Endodermal cell (in vitro differentiated cells): ENCODE measurements at regions not wholly inside any gene's neighbourhood (a gene's known extent, or its start where the extent isn't known, plus 50 kb on each side); places are given as distances from the start of the nearest gene placed in this dataset.

ENCODE experiments used
- DNase-seq: peaks from one replicate; pipeline ENCODE4 v3.0.0-alpha.2; 2017
- H3K27ac ChIP-seq: 2 replicates; pipeline ENCODE4 v1.5.1; 2013; ENCODE audit warnings: mild to moderate bottlenecking, low read depth, low read length, moderate library complexity
- H3K27me3 ChIP-seq: 2 replicates; pipeline ENCODE4 v1.6.1; 2013; ENCODE audit warnings: mild to moderate bottlenecking, low read length, moderate library complexity; ENCODE audit not compliant: insufficient read depth, control insufficient read depth, poor library complexity, severe bottlenecking
- H3K36me3 ChIP-seq: 2 replicates; pipeline ENCODE4 v1.7.0; 2013; ENCODE audit warnings: mild to moderate bottlenecking, low read length, moderate library complexity; ENCODE audit not compliant: control insufficient read depth, insufficient read depth
- H3K4me1 ChIP-seq: one replicate; pipeline ENCODE4 v1.7.0; 2013; ENCODE audit warnings: low read length; ENCODE audit not compliant: control insufficient read depth, insufficient read depth
- H3K4me3 ChIP-seq: 2 replicates; pipeline ENCODE4 v1.5.1; 2013; ENCODE audit warnings: mild to moderate bottlenecking, low read length, moderate library complexity
- H3K9ac ChIP-seq: 2 replicates; pipeline ENCODE4 v1.6.1; 2013; ENCODE audit warnings: mild to moderate bottlenecking, low read length, moderate library complexity; ENCODE audit not compliant: poor library complexity, severe bottlenecking; ENCODE audit errors: extremely low read depth
- H3K9me3 ChIP-seq: 2 replicates; pipeline ENCODE4 v1.6.1; 2013; ENCODE audit warnings: mild to moderate bottlenecking, low read length, moderate library complexity; ENCODE audit not compliant: control insufficient read depth
- H3K27ac Mint-ChIP-seq: 2 replicates; pipeline ENCODE4 v1.8.0; 2020; ENCODE audit warnings: mixed read lengths
- H3K27me3 Mint-ChIP-seq: 2 replicates; pipeline ENCODE4 v1.8.0; 2021; ENCODE audit warnings: mild to moderate bottlenecking, mixed read lengths; ENCODE audit not compliant: insufficient read depth
- H3K36me3 Mint-ChIP-seq: 2 replicates; pipeline ENCODE4 v1.8.0; 2020; ENCODE audit warnings: low read depth, mixed read lengths
- H3K4me1 Mint-ChIP-seq: 2 replicates; pipeline ENCODE4 v1.8.0; 2020; ENCODE audit warnings: mixed read lengths
- H3K4me3 Mint-ChIP-seq: 2 replicates; pipeline ENCODE4 v1.8.0; 2020; ENCODE audit warnings: mild to moderate bottlenecking, moderate library complexity, mixed read lengths
- H3K9me3 Mint-ChIP-seq: 2 replicates; pipeline ENCODE4 v1.8.0; 2020; ENCODE audit warnings: mild to moderate bottlenecking, mixed read lengths
- CTCF ChIP-seq: fragments of 200-600 bp; sonication (generic); conservative IDR thresholded peaks from 2 replicates; pipeline ENCODE4 v1.5.0; 2021; ENCODE audit warnings: antibody characterized with exemption, mild to moderate bottlenecking
- WGBS, 2 experiments: methylation state at CpG; one replicate each; pipeline versions ENCODE4 v1.1.5 to v1.1.7; 2013; ENCODE audit warnings: missing lambda C conversion rate in 2 of 2, mixed read lengths in 1 of 2; ENCODE audit not compliant: insufficient coverage in 1 of 2, insufficient read length in 1 of 2; 5-methylcytosine and 5-hydroxymethylcytosine counted together

DNA sequence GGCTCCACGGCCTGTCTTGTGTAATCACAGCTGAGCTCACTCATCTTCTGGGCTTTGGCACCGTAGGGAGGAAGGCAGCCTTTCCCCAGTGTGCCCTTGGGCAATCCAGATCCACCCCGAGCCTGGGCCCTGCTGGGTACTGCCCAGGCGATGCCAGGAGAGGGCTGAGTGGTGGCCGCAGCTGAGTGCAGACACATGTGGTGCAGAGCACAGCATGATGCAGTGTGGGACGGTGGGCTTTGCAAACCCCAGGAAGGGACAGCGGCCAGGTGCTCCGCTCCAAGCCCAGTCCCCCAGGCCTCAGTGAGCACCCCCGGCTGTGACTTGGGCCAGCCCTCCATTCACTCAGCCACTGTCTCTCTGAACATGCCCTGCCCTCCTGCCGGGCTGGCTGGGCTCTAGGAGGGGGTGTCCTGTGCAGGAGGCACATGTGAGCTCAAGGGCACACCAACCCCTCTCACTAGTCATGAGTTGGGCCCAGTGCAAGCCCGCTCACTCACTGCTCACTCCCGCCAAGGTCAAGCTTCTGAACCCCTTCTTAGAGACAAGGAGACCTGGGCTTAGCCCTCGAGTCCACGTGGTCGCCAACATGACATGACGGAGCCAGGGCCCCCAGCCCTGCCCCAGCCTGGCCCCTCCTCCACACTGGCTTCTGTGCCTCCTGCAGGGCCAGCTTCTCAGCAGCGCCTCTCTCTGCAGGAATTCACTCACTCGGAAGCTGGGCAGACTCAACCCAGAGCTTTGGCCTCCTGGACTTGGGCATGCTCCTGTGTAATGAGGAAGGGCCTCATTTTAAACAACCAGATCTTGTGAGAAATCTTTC is 77.5 kb upstream of the INSIG1 start:
- Mint-ChIP-seq H3K4me1 (peaks cover 29% of the 10 kb centered on the region), H3K27ac (no peak overlapping the region), H3K36me3 (no peaks in the 10 kb centered on the region), H3K27me3 (no peaks in the 10 kb centered on the region), H3K9me3 (no peaks in the 10 kb centered on the region), H3K4me3 (no peak overlapping the region)
- H3K9ac ChIP-seq = no peak overlapping the region
- peaks cover 4% of the 10 kb centered on the region for H3K4me1 ChIP-seq
- WGBS, 2 experiments = 90 to 91% methylated on average over 10 to 18 of the region's 18 CpGs
- H3K9me3 ChIP-seq = no peaks in the 10 kb centered on the region
- TF ChIP-seq CTCF = no peak
- no peak overlapping the region for H3K27ac ChIP-seq
- H3K27me3 ChIP-seq = no peaks in the 10 kb centered on the region
- no peaks in the 10 kb centered on the region for H3K36me3 ChIP-seq
- no peak for DNase-seq
- no peak overlapping the region for H3K4me3 ChIP-seq

DNA sequence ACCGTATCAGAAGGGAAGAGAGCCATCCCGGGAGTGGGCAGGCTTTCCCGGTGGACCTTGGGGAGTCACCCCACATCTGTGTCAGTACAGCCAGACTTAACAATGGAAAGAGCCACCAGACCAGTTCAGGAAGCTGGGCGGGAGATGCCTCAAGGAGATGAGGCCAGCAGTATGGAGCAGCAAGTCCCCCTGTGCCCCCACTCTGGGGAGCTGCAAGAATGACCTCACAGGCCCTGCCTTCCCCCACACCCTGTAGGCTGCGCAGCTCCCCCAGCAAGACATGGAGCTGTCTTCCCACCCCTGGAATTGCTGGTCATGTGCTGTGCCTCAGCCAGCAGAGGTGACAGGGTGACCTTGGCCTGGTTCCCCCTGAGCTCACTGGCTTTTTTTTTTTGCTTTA is 76.8 kb upstream of the INSIG1 start:
- no peak for TF ChIP-seq CTCF
- H3K9ac ChIP-seq = no peak overlapping the region
- no peaks in the 10 kb centered on the region for H3K27me3 ChIP-seq
- peaks cover 29% of the 10 kb centered on the region for H3K4me1 Mint-ChIP-seq
- no peak overlapping the region for H3K27ac ChIP-seq
- H3K36me3 ChIP-seq = no peaks in the 10 kb centered on the region
- H3K36me3 Mint-ChIP-seq = no peaks in the 10 kb centered on the region
- no peak overlapping the region for H3K4me3 Mint-ChIP-seq
- DNase-seq = no peak
- H3K4me3 ChIP-seq = no peak overlapping the region
- no peaks in the 10 kb centered on the region for H3K9me3 Mint-ChIP-seq
- H3K4me1 ChIP-seq = peaks cover 4% of the 10 kb centered on the region
- H3K27me3 Mint-ChIP-seq = peaks cover 6% of the 10 kb centered on the region
- no peak overlapping the region for H3K27ac Mint-ChIP-seq
- H3K9me3 ChIP-seq = no peaks in the 10 kb centered on the region
- 90 to 92% methylated on average over 3 to 5 of the region's 5 CpGs for WGBS, 2 experiments

DNA sequence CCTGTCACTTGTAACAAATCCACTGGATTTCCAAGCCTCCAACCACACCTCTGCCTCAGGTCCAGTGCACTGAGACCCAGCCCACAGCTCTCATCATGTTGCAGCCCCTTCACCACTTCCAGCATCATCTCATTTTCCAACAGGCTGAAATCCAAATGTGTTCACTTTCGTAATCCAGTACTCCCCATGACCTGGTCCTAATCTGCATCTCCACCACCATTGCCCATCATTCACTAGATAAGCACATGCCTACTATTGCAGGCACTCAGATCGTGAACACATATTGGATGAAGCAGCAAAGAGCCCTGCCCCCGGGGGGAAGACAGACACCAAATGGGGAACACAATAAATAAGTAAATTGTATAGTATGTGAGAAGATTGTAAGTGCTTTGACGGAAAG is 76.1 kb upstream of the INSIG1 start:
- Histone ChIP-seq H3K9ac (no peak overlapping the region), H3K9me3 (no peaks in the 10 kb centered on the region), H3K4me3 (no peak overlapping the region), H3K27me3 (no peaks in the 10 kb centered on the region), H3K4me1 (peaks cover 4% of the 10 kb centered on the region), H3K27ac (no peak overlapping the region), H3K36me3 (no peaks in the 10 kb centered on the region)
- no peaks in the 10 kb centered on the region for H3K9me3 Mint-ChIP-seq
- no peak for TF ChIP-seq CTCF
- no peak overlapping the region for H3K27ac Mint-ChIP-seq
- H3K36me3 Mint-ChIP-seq = no peaks in the 10 kb centered on the region
- no peak overlapping the region for H3K4me3 Mint-ChIP-seq
- WGBS, 2 experiments = 92 to 93% methylated on average over 2 to 4 of the region's 4 CpGs
- peaks cover 29% of the 10 kb centered on the region for H3K4me1 Mint-ChIP-seq
- DNase-seq = no peak
- peaks cover 10% of the 10 kb centered on the region for H3K27me3 Mint-ChIP-seq
